NCI-H2029 treated with DMSO at 0.1 percent for 48 hours (cell line): ENCODE measurements at regions not wholly inside any gene's neighbourhood (a gene's known extent, or its start where the extent isn't known, plus 50 kb on each side); places are given as distances from the start of the nearest gene placed in this dataset.

ENCODE experiments used
- DNase-seq: peaks from one replicate; lab custom pipeline; 2025; lab: John Stamatoyannopoulos, UW

- no peak for DNase-seq
Observed at GRCh38 chr2:128632501-128632800, 313.8 kb upstream of the HS6ST1 start.

- no peak for DNase-seq
Observed at GRCh38 chr2:128633501-128633900, 314.8 kb upstream of the HS6ST1 start.

DNA sequence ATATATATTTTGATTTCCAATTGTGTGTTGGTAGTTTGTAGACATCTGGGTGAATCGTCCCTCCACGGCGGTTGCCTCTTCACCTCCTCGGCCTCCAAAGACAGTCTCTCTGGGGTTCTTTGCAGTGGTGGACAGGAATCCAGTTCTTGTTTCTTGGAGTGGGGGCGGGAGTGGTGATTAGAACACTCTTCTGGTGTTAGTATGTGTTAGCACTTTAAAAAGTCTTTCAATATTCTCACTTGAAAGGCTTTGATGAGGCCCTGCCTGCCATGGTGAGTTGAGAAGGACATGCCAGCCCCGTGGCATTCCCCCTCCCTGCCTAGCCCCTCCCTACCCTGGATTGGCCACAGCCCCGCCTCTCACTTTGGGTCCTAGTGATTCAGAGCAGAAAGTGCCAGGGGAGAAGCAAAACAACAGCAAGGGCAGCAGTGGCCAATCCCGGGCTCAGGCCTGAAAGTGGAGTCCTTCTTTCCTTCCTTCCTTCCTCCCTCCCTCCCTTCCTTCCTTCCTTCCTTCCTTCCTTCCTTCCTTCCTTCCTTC is 316.8 kb upstream of the HS6ST1 start:
- DNase-seq = no peak

- DNase-seq = no peak
Observed at GRCh38 chr2:128636802-128637147, 318.1 kb upstream of the HS6ST1 start.

GRCh38 chr2:128637481-128638155 is 318.9 kb upstream of the HS6ST1 start:
- no peak for DNase-seq

DNA sequence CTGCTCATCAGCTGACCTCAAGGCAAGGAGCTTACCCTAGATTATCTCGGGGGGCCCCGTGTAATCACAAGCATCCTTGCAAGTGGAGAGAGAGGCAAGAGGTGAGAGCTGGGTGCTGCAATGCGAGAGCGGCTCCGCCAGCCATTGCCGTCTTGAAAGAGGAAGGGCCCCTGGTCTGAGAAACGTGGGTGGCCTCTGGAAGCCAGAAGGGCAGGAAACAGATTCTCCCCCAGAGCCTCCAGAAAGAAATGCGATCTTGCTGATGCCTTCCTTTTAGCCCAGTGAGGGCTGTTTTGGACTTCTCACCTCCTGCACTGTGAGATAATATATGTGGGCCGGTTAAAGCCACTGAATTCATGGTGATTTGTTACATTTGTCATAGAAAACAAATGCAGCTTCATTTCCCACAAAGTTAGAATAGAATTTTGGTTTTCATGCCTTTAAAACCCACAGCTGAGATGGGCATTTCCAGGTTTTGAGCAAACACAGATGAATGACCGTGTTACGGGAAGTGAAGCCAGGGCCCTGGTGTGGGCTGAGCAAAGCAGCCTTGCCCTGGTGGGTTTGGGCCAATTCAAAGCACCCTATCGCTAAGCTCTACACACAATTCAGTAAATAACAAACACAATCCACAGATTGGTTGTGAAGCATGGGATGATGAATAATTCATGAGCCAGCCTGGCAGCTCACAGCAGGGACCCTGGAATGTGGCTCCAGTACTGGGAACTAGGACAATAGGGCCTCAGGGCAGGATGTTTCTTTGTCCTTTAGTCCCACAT is 319.9 kb upstream of the HS6ST1 start:
- no peak for DNase-seq

DNA sequence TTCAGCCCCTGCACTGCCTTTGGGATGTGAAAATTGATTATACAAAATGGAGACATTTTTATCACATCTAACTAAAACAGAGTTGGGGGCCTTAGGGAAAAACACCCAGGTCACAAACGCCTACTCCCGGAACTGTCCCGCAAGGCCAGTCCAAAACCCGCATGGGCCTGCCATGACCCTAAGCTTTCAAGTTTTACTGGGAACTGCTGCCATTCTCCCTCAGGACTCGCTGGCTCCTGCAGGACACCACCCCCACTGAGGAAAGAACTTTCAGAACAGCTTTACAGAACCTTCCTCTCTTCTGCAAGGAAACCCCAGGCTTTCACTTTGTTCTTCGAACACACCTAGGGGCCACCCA is 320.4 kb upstream of the HS6ST1 start:
- DNase-seq = no peak

- DNase-seq = no peak
Observed at GRCh38 chr2:128639693-128640092, 321.0 kb upstream of the HS6ST1 start.

DNA sequence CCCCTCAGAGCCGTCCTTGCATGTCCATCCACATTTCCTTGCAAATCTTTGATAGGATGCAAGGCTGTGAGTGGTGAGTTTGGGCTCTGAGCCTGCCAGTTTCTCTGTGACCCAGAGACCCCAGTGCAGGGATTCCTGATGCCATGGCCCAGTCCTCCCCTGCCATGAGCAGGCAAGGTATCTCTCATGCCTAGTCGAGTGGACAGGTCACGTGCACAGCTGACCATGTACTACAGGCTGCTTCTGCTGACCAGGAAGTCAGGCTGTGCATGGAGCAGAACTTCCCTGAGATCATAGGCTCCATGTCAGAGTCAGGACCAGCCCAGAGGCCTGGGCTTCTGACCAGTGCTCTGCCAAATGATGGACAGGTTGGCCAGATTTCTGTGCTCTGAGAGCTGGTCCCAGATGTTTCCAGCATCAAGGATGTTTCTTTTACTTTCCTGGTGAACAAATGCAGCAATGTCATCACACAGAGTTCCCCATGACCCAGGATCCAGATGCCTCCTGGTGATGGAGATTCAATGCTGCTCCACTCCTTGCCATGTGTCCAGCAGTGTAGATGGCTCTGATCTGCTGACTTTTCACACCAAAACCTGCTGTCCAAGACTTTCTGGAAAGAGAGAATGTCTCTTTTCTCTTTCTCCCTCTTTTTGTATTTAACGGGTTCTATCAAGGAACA is 321.6 kb upstream of the HS6ST1 start:
- no peak for DNase-seq

DNA sequence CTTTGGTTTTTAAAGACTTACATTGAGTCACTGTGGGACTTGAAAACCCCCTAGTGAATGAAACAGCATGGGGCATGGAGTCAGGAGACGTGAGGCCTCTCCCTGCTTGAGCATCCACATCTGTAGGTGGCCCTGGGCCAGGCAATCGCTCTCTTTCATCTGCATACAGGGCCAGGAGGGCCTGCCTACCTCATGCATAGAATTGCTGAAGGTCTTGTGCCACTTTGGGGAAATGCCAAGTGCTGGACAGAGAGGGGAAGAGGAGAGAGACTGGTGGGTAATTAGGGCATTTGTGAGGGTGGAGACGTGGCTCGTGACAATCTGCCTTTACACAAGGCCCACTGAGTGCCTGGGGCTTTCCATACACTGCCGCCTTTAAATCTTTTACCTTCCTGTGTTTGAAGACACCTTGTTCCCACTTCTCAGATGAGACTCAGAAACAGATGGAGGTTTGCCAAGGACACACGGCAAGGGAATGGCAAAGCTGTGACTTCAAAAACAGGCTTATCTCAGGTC is 322.2 kb upstream of the HS6ST1 start:
- DNase-seq = no peak

GRCh38 chr2:128641421-128642080 is 322.9 kb upstream of the HS6ST1 start:
- DNase-seq = no peak

GRCh38 chr2:128642316-128642715 is 323.6 kb upstream of the HS6ST1 start:
- no peak for DNase-seq

- DNase-seq = no peak
Observed at GRCh38 chr2:128642821-128643220, 324.2 kb upstream of the HS6ST1 start.

DNA sequence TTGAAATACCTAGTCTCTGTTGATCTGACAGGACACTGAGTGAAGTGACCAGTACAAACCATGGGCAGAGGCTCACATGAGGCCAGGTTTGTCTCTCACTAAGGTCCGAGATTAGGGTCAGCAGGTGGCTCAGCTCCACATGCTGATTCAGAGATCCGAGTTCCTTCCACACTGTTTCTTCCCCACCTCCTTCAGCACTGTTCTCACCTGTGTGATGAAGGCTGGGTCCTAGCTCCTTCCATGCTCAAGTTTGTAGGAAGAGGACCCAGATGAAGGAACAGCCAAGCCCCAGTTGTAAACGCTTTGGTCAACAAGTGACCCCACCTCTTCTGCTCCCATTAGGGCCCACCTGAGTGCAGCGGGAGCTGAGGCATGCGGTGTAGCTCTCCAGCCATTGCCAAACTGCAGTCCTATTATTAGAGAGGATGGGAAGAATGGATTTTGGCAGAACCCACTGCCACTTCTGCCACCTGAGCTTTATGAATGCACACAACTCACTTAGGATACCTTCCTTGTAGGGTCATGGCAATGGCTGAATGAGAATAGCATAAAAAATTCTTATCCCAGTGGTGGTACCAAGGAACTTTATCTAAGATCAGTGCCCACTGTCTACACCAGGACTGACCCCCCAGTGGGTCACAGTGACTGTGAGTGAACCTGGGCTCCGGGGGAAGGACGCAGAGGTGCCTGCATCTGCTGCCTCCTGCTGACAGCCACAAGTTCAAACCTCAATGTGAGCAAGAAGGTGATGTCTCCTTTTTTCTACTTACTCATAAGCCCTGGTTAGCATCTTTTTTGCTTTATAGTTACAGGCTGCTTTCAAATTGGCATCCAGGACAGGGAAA is 324.8 kb upstream of the HS6ST1 start:
- no peak for DNase-seq

- DNase-seq = no peak
Observed at GRCh38 chr2:128644156-128644555, 325.5 kb upstream of the HS6ST1 start.

DNA sequence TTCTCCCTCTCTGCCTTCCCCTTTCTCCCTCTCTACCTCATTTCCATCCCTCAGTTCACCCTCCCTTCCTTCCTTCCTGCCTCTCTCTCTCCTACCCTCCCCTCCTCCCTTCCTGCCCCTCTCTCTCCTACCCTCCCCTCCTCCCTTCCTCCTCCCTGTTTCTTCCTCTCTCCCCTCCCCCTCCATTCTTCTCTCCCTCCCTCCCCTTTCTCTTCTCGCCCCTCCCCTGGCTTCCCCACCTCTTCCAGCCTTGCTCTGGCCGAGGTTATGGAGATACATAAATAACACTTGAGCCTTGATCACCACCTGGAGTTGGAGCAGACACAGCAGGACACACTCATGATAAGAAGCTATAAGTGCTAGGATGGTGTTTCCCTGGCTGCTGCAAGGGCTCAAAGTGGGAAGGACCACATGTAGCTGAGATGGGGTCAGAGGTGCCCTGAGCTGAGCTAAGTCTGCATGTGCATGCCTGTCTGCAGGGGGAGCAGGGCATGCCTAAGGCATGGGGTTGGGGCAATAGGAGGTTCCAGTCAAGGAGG is 326.1 kb upstream of the HS6ST1 start:
- DNase-seq = no peak

GRCh38 chr2:128645631-128646030 is 327.0 kb upstream of the HS6ST1 start:
- DNase-seq = no peak

DNA sequence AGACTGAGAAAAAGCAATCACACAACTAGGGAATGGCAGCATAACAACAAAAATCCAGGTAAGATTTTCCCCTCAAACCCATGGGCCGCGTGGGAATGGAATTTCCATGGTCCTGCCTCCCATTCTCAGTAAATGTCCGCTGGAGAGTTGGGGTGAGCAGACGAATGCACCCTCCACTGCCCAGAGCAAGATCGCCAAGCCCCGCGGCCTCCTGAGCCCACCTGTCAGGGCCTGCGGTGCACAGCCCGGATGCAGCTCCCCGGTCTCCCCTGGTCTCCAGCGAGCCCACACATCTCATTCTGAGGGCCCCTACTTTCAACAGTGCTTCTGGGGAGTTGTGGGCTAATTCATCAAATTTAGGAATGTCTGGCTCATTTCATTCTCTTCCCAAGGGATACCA is 327.4 kb upstream of the HS6ST1 start:
- no peak for DNase-seq

GRCh38 chr2:128646691-128647090 is 328.0 kb upstream of the HS6ST1 start:
- no peak for DNase-seq

GRCh38 chr2:128651000-128651399 is 332.3 kb upstream of the HS6ST1 start:
- no peak for DNase-seq

DNA sequence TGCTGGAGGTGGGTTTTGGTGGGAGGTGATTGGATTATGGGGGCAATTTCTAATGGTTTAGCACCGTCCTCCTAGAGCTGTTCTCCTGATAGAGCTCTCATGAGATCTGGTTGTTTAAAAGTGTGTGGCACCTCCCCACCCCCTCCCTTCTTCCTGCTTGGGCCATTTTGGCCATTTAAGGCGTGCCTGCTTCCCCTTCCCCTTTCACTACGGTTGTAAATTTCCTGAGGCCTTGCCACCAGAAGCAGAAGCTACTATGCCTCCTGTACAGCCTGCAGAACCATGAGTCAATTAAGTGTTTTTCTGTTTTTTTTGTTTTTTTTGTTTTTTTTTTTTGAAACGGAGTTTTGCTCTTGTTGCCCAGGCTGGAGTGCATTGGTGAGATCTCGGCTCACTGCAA is 335.7 kb upstream of the HS6ST1 start:
- no peak for DNase-seq
